HG03045 (cell line): ENCODE measurements at regions not wholly inside any gene's neighbourhood (a gene's known extent, or its start where the extent isn't known, plus 50 kb on each side); places are given as distances from the start of the nearest gene placed in this dataset.
"Not testable (repeated sequence)": the region's sequence is repeated elsewhere in the genome, so short reads cannot be mapped to it uniquely, and the experiment has no call there.

Source experiments
- ATAC-seq: cut with Tn5 transposase; IDR thresholded peaks from one replicate; pipeline ENCODE4 v1.9.1; 2021; ENCODE audit warnings: mild to moderate bottlenecking, moderate library complexity; ENCODE audit not compliant: unreplicated experiment

GRCh38 chr6:170213637-170214018 lies 77.2 kb downstream of the DLL1 start:
- not testable (repeated sequence) for ATAC-seq

GRCh38 chr6:170212956-170213636 lies 77.8 kb downstream of the DLL1 start:
- ATAC-seq: no peak

- ATAC-seq: no peak
Measured at GRCh38 chr6:170212051-170212756, 78.7 kb downstream of the DLL1 start.

GRCh38 chr6:170211404-170212025 lies 79.4 kb downstream of the DLL1 start:
- ATAC-seq: no peak

GRCh38 chr6:170210651-170211403 lies 80.1 kb downstream of the DLL1 start:
- ATAC-seq: no peak

- no peak for ATAC-seq
Measured at GRCh38 chr6:170210026-170210390, 80.9 kb downstream of the DLL1 start.

GRCh38 chr6:170209354-170210025 lies 81.4 kb downstream of the DLL1 start:
- no peak for ATAC-seq

- ATAC-seq: no peak
Measured at GRCh38 chr6:170208651-170209353, 82.1 kb downstream of the DLL1 start.

GRCh38 chr6:170208182-170208601 lies 82.7 kb downstream of the DLL1 start:
- ATAC-seq: no peak

- ATAC-seq: no peak
Measured at GRCh38 chr6:170207586-170208181, 83.2 kb downstream of the DLL1 start.

GRCh38 chr6:170206851-170207431 lies 83.9 kb downstream of the DLL1 start:
- no peak for ATAC-seq

GRCh38 chr6:170206317-170206621 lies 84.6 kb downstream of the DLL1 start:
- ATAC-seq: no peak

GRCh38 chr6:170205534-170206316 lies 85.2 kb downstream of the DLL1 start:
- ATAC-seq: no peak

GRCh38 chr6:170205126-170205525 lies 85.8 kb downstream of the DLL1 start:
- ATAC-seq: no peak

- ATAC-seq: no peak
Measured at GRCh38 chr6:170203212-170203611, 87.7 kb downstream of the DLL1 start.

- no peak for ATAC-seq
Measured at GRCh38 chr6:170202416-170203135, 88.3 kb downstream of the DLL1 start.

GRCh38 chr6:170201361-170201760 lies 89.5 kb downstream of the DLL1 start:
- ATAC-seq: no peak

GRCh38 chr6:170200458-170200891 lies 90.4 kb downstream of the DLL1 start:
- no peak for ATAC-seq
